CD14-positive monocyte (primary cell): ENCODE measurements at regions not wholly inside any gene's neighbourhood (a gene's known extent, or its start where the extent isn't known, plus 50 kb on each side); places are given as distances from the start of the nearest gene placed in this dataset.

Source experiments
- DNase-seq, 3 donors: peaks; one replicate each; pipeline ENCODE4 v3.0.0-alpha.2; 2011 to 2022
- H2AFZ ChIP-seq: 2 replicates; pipeline ENCODE4 v1.6.0; 2012; ENCODE audit warnings: mild to moderate bottlenecking, low read depth, low read length, inconsistent platforms; ENCODE audit not compliant: insufficient read depth, poor library complexity, severe bottlenecking
- H3K27ac ChIP-seq, 2 donors: 1 replicate in 1 of 2; 2 replicates in 1 of 2; pipeline ENCODE4 v1.5.1; 2012 to 2013; ENCODE audit warnings: low read length in 2 of 2, control low read depth in 1 of 2, inconsistent platforms in 1 of 2, low read depth in 1 of 2, mild to moderate bottlenecking in 1 of 2
- H3K27me3 ChIP-seq, 2 donors: one replicate each; pipeline versions ENCODE4 v1.6.0 to v1.6.1; 2011 to 2013; ENCODE audit warnings: low read length in 2 of 2; ENCODE audit not compliant: control insufficient read depth in 2 of 2, insufficient read depth in 2 of 2
- H3K36me3 ChIP-seq, 2 donors: replicated peaks in 1 of 2; 1 replicate in 1 of 2; 2 replicates in 1 of 2; pipeline versions ENCODE4 v1.5.1 to v1.6.1; 2012 to 2013; ENCODE audit warnings: low read length in 2 of 2, control low read depth in 1 of 2, inconsistent platforms in 1 of 2, mild to moderate bottlenecking in 1 of 2; ENCODE audit not compliant: insufficient read depth in 2 of 2, control insufficient read depth in 1 of 2
- H3K4me1 ChIP-seq, 2 donors: 1 replicate in 1 of 2; 2 replicates in 1 of 2; pipeline versions ENCODE4 v1.5.1 to v1.6.1; 2012 to 2013; ENCODE audit warnings: low read length in 2 of 2, control low read depth in 1 of 2, inconsistent platforms in 1 of 2, mild to moderate bottlenecking in 1 of 2, moderate library complexity in 1 of 2; ENCODE audit not compliant: insufficient read depth in 2 of 2, control insufficient read depth in 1 of 2
- H3K4me2 ChIP-seq: replicated peaks from 2 replicates; pipeline ENCODE3; 2012; ENCODE audit warnings: low read length, moderate library complexity, mild to moderate bottlenecking; ENCODE audit not compliant: poor library complexity, severe bottlenecking; ENCODE audit errors: extremely low read depth
- H3K4me3 ChIP-seq, 3 experiments: fragments of 200-600 bp in 1 of 3; sonication (generic) in 1 of 3; replicated peaks in 1 of 3; 1 replicate in 2 of 3; 2 replicates in 1 of 3; pipeline ENCODE4 v1.5.1; 2011 to 2013; ENCODE audit warnings: low read length in 3 of 3, mild to moderate bottlenecking in 3 of 3, control low read depth in 2 of 3, low read depth in 2 of 3, inconsistent platforms in 1 of 3, moderate library complexity in 1 of 3
- H3K79me2 ChIP-seq: 2 replicates; pipeline ENCODE4 v1.6.0; 2012; ENCODE audit warnings: mild to moderate bottlenecking, control low read depth, inconsistent platforms, low read length, moderate library complexity; ENCODE audit not compliant: insufficient read depth
- H3K9ac ChIP-seq: 2 replicates; pipeline ENCODE4 v1.6.0; 2017; ENCODE audit warnings: low read length, mild to moderate bottlenecking; ENCODE audit not compliant: insufficient read depth, poor library complexity, severe bottlenecking
- H3K9me3 ChIP-seq, 2 donors: replicated peaks in 1 of 2; 1 replicate in 1 of 2; 2 replicates in 1 of 2; pipeline versions ENCODE4 v1.5.1 to v1.6.1; 2012 to 2013; ENCODE audit warnings: low read length in 2 of 2, control low read depth in 1 of 2; ENCODE audit not compliant: control insufficient read depth in 1 of 2, insufficient read depth in 1 of 2
- H4K20me1 ChIP-seq: 2 replicates; pipeline ENCODE4 v1.6.0; 2012; ENCODE audit warnings: mild to moderate bottlenecking, low read length, control low read depth, moderate library complexity; ENCODE audit not compliant: insufficient read depth
- H3K27ac Mint-ChIP-seq, 7 donors: one replicate each; pipeline ENCODE4 v1.8.0; 2020; ENCODE audit warnings: mild to moderate bottlenecking in 7 of 7, mixed read lengths in 7 of 7, moderate library complexity in 6 of 7, inconsistent platforms in 2 of 7
- H3K27me3 Mint-ChIP-seq, 3 donors: one replicate each; pipeline ENCODE4 v1.8.0; 2021 to 2022; ENCODE audit warnings: low read depth in 3 of 3, mild to moderate bottlenecking in 3 of 3, mixed read lengths in 3 of 3, moderate library complexity in 3 of 3, inconsistent platforms in 1 of 3
- H3K36me3 Mint-ChIP-seq, 2 donors: one replicate each; pipeline ENCODE4 v1.8.0; 2020; ENCODE audit warnings: mixed read lengths in 2 of 2, inconsistent platforms in 1 of 2, mild to moderate bottlenecking in 1 of 2
- H3K4me1 Mint-ChIP-seq: one replicate; pipeline ENCODE4 v1.8.0; 2020; ENCODE audit warnings: mild to moderate bottlenecking, mixed read lengths
- H3K4me3 Mint-ChIP-seq, 2 donors: one replicate each; pipeline ENCODE4 v1.8.0; 2020; ENCODE audit warnings: mild to moderate bottlenecking in 2 of 2, mixed read lengths in 2 of 2, moderate library complexity in 1 of 2
- H3K9me3 Mint-ChIP-seq, 7 donors: one replicate each; pipeline ENCODE4 v1.8.0; 2020 to 2022; ENCODE audit warnings: mixed read lengths in 7 of 7, mild to moderate bottlenecking in 6 of 7, moderate library complexity in 6 of 7, inconsistent platforms in 2 of 7
- CTCF ChIP-seq: fragments of 200-600 bp; IDR thresholded peaks from one replicate; pipeline ENCODE4 v1.8.0; 2022; ENCODE audit warnings: antibody characterized with exemption, mild to moderate bottlenecking
- WGBS: methylation state at CpG from one replicate; pipeline ENCODE4 v1.1.5; 2013; ENCODE audit warnings: missing lambda C conversion rate; ENCODE audit not compliant: insufficient coverage; 5-methylcytosine and 5-hydroxymethylcytosine counted together
- intact Hi-C, 2 donors: fragments of 100-400 bp; cut with micrococcal nuclease; formaldehyde crosslinking; loops; one replicate each; pipeline versions ENCODE4 v1.15.0 to v1.15.1; 2023

GRCh38 chr18:64840911-64841701, 692.2 kb upstream of the LINC00305 start:
- Mint-ChIP-seq H3K4me1 (no peaks in the 10 kb centered on the region), H3K9me3 (peaks cover 0 to 4% (median 0%) of the 10 kb centered on the region in 7 donors), H3K36me3 (no peaks in the 10 kb centered on the region), H3K4me3 (no peak overlapping the region), H3K27ac (no peak overlapping the region), H3K27me3 (no peaks in the 10 kb centered on the region)
- Histone ChIP-seq H3K4me1 (no peaks in the 10 kb centered on the region), H3K27me3 (no peaks in the 10 kb centered on the region), H3K36me3 (no peaks in the 10 kb centered on the region), H3K9ac (no peak overlapping the region), H3K4me2 (no peak overlapping the region), H3K4me3 (no peak overlapping the region), H4K20me1 (no peaks in the 10 kb centered on the region), H3K79me2 (no peaks in the 10 kb centered on the region), H3K9me3 (no peaks in the 10 kb centered on the region), H2AFZ (no peak overlapping the region), H3K27ac (no peak overlapping the region)
- no peak for TF ChIP-seq CTCF
- no peak for DNase-seq
- intact Hi-C loops = no loop called here
- WGBS = no CpG with 5 or more reads among the region's 2 CpGs

- no peak overlapping the region for H3K27ac ChIP-seq
- H3K4me2 ChIP-seq = no peak overlapping the region
- H3K9me3 ChIP-seq = peaks cover 13 to 19% of the 10 kb centered on the region in 2 donors
- Mint-ChIP-seq H3K9me3 (peaks cover 2 to 9% (median 6%) of the 10 kb centered on the region in 7 donors), H3K27ac (no peak overlapping the region), H3K27me3 (peaks cover 0 to 2% (median 0%) of the 10 kb centered on the region in 3 donors), H3K4me3 (no peak overlapping the region), H3K36me3 (no peaks in the 10 kb centered on the region), H3K4me1 (no peaks in the 10 kb centered on the region)
- no peak for TF ChIP-seq CTCF
- no peaks in the 10 kb centered on the region for H3K36me3 ChIP-seq
- H3K27me3 ChIP-seq = no peaks in the 10 kb centered on the region
- H2AFZ ChIP-seq = no peak overlapping the region
- no peak overlapping the region for H3K4me3 ChIP-seq
- intact Hi-C loops = no loop called here
- WGBS = no CpG with 5 or more reads among the region's 3 CpGs
- H3K79me2 ChIP-seq = no peaks in the 10 kb centered on the region
- H4K20me1 ChIP-seq = no peaks in the 10 kb centered on the region
- H3K9ac ChIP-seq = no peak overlapping the region
- H3K4me1 ChIP-seq = no peaks in the 10 kb centered on the region
- no peak for DNase-seq
These were observed 661.5 kb upstream of the LINC00305 start for GRCh38 chr18:64810354-64810753.
